Fibroblast of the aortic adventitia (primary cell): ENCODE measurements at regions not wholly inside any gene's neighbourhood (a gene's known extent, or its start where the extent isn't known, plus 50 kb on each side); places are given as distances from the start of the nearest gene placed in this dataset.

Experiments used
- DNase-seq: peaks from one replicate; pipeline ENCODE4 v3.0.0-alpha.2; 2010; ENCODE audit warnings: low read depth
- H3K4me3 ChIP-seq: 2 replicates; pipeline ENCODE4 v1.5.1; 2011; ENCODE audit warnings: low read depth, mild to moderate bottlenecking, control low read depth, low read length, moderate library complexity
- TF ChIP-seq, protein P1 (sequence below): IDR thresholded peaks from 2 replicates; pipeline ENCODE4 v1.5.1; 2011; ENCODE audit warnings: mild to moderate bottlenecking, low read length, control low read depth, inconsistent platforms; ENCODE audit not compliant: insufficient read depth

- TF ChIP-seq, protein P1, sequence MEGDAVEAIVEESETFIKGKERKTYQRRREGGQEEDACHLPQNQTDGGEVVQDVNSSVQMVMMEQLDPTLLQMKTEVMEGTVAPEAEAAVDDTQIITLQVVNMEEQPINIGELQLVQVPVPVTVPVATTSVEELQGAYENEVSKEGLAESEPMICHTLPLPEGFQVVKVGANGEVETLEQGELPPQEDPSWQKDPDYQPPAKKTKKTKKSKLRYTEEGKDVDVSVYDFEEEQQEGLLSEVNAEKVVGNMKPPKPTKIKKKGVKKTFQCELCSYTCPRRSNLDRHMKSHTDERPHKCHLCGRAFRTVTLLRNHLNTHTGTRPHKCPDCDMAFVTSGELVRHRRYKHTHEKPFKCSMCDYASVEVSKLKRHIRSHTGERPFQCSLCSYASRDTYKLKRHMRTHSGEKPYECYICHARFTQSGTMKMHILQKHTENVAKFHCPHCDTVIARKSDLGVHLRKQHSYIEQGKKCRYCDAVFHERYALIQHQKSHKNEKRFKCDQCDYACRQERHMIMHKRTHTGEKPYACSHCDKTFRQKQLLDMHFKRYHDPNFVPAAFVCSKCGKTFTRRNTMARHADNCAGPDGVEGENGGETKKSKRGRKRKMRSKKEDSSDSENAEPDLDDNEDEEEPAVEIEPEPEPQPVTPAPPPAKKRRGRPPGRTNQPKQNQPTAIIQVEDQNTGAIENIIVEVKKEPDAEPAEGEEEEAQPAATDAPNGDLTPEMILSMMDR: no peak
These were observed 193.9 kb upstream of the PCDH10 start for GRCh38 chr4:132955146-132955545.

DNA sequence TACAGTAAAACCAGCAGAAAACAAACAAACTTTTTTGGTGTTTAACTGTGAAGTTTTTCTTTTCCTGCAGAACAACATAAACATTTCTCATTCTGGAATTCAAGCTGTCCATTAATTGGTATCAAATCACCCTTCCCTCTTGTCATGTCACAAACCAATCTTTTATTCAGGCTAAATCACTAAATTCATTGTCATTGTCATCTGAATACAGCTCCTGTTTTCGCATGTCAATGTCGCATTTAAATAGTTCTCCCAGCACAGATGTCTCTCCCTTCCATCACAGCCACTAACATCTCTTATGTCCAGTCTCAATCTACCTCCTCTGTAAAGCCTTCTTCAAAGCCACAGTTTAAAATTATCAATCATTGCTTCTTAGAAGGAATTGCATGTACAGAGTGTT is 192.1 kb upstream of the PCDH10 start:
- no peak for DNase-seq
- TF ChIP-seq, protein P1: no peak
- H3K4me3 ChIP-seq: no peak overlapping the region

More at GRCh38 chr4:132955146-132955545, 193.9 kb upstream of the PCDH10 start:
- no peak overlapping the region for H3K4me3 ChIP-seq
- no peak for DNase-seq

DNA sequence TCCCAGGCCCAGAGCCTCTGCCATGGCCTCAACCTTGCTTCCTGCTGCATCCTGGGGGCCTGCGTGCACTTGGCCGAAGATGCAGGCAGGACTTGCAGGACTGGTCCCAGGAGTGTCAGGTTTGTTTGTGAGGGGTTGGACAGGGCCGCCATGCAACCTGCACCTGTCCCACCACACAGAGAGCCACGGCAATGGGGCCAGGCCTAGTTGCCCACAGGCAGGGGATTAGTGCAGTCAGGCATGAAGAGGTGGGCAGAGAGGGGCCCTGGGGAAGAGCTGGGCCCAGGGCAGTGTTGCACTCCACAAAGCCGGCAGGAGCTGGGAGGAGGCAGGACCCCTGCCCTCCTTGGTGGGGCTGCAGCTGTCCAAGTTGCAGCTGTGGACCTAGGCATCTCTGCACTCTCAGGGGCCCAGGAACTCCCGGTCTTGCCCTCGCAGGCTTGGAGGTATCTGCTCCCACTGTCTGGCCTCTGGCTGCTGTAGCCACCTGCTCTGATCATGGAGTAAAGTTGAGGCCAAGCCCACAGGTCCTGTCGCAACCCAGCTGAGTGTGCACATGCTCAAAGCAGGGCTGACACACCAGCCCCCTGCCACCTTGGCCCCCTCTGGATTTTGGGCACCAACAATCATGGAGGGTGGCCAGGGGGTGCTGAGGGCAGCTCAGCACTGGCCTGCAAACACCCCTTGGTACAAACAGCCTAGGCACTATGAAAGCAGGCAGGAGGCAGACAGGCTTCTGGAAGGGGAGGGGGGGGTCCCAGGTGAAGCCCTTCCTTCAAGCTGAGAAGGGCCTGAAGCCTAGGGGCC is 190.4 kb upstream of the PCDH10 start:
- DNase-seq: no peak
- H3K4me3 ChIP-seq: no peak overlapping the region
- TF ChIP-seq, protein P1: no peak

GRCh38 chr4:132981611-132982010 is 167.5 kb upstream of the PCDH10 start:
- TF ChIP-seq, protein P1: no peak
- DNase-seq: no peak
- no peak overlapping the region for H3K4me3 ChIP-seq

GRCh38 chr4:132982151-132982550 is 166.9 kb upstream of the PCDH10 start:
- H3K4me3 ChIP-seq: no peak overlapping the region
- DNase-seq: peak; percentile 0
- TF ChIP-seq, protein P1: no peak

- H3K4me3 ChIP-seq: no peak overlapping the region
- no peak for DNase-seq
- TF ChIP-seq, protein P1: no peak
These were observed 158.0 kb upstream of the PCDH10 start for GRCh38 chr4:132991111-132991510.
